Astrocyte (in vitro differentiated cells and primary cell): ENCODE measurements at regions not wholly inside any gene's neighbourhood (a gene's known extent, or its start where the extent isn't known, plus 50 kb on each side); places are given as distances from the start of the nearest gene placed in this dataset.
A peak's percentile ranks its signal among the peaks of the same experiment; 100 is the strongest.

Experiments used
- DNase-seq: peaks from one replicate; pipeline ENCODE4 v3.0.0-alpha.2; 2010; ENCODE audit warnings: low read depth
- FAIRE-seq: peaks from 2 replicates; lab custom pipeline; 2011; peaks lifted over from hg19 to GRCh38; lab: Jason Lieb, UNC
- H2AFZ ChIP-seq: 2 replicates; pipeline ENCODE4 v1.6.0; 2012; ENCODE audit warnings: low read depth, low read length, inconsistent platforms
- H3K27ac ChIP-seq: 2 replicates; pipeline ENCODE4 v1.5.1; 2011; ENCODE audit warnings: low read depth, low read length, inconsistent platforms
- H3K27me3 ChIP-seq: 2 replicates; pipeline ENCODE4 v1.6.0; 2011; ENCODE audit warnings: low read length, inconsistent platforms; ENCODE audit not compliant: insufficient read depth
- H3K36me3 ChIP-seq: 2 replicates; pipeline ENCODE4 v1.5.1; 2011; ENCODE audit warnings: low read length, inconsistent platforms; ENCODE audit not compliant: insufficient read depth
- H3K4me1 ChIP-seq: 2 replicates; pipeline ENCODE4 v1.5.1; 2011; ENCODE audit warnings: low read length, inconsistent platforms; ENCODE audit not compliant: insufficient read depth
- H3K4me2 ChIP-seq: 2 replicates; pipeline ENCODE4 v1.6.0; 2012; ENCODE audit warnings: low read length, inconsistent platforms
- H3K4me3 ChIP-seq: 2 replicates; pipeline ENCODE4 v1.5.1; 2011; ENCODE audit warnings: low read depth, mild to moderate bottlenecking, low read length, inconsistent platforms; ENCODE audit not compliant: insufficient read depth
- H3K79me2 ChIP-seq: 2 replicates; pipeline ENCODE4 v1.6.0; 2012; ENCODE audit warnings: mild to moderate bottlenecking, low read length, inconsistent platforms; ENCODE audit not compliant: insufficient read depth
- H3K9ac ChIP-seq: 2 replicates; pipeline ENCODE4 v1.6.0; 2012; ENCODE audit warnings: mild to moderate bottlenecking, low read length, inconsistent platforms
- H3K9me3 ChIP-seq: 2 replicates; pipeline ENCODE4 v1.5.1; 2012; ENCODE audit warnings: low read depth, mild to moderate bottlenecking, low read length, inconsistent platforms; ENCODE audit not compliant: insufficient read depth
- H4K20me1 ChIP-seq: 2 replicates; pipeline ENCODE4 v1.6.0; 2012; ENCODE audit warnings: low read length, inconsistent platforms; ENCODE audit not compliant: insufficient read depth
- H3K27ac Mint-ChIP-seq: one replicate; pipeline ENCODE4 v1.8.0; 2021; ENCODE audit warnings: mild to moderate bottlenecking, mixed read lengths; ENCODE audit not compliant: unreplicated experiment
- H3K27me3 Mint-ChIP-seq: one replicate; pipeline ENCODE4 v1.8.0; 2021; ENCODE audit warnings: low read depth, mixed read lengths; ENCODE audit not compliant: unreplicated experiment
- H3K36me3 Mint-ChIP-seq: one replicate; pipeline ENCODE4 v1.8.0; 2021; ENCODE audit warnings: low read depth, mixed read lengths; ENCODE audit not compliant: unreplicated experiment
- H3K4me1 Mint-ChIP-seq: one replicate; pipeline ENCODE4 v1.8.0; 2021; ENCODE audit warnings: low read depth, mixed read lengths; ENCODE audit not compliant: unreplicated experiment
- H3K4me3 Mint-ChIP-seq: one replicate; pipeline ENCODE4 v1.8.0; 2021; ENCODE audit warnings: mild to moderate bottlenecking, moderate library complexity, mixed read lengths; ENCODE audit not compliant: unreplicated experiment
- H3K9me3 Mint-ChIP-seq: one replicate; pipeline ENCODE4 v1.8.0; 2021; ENCODE audit warnings: mild to moderate bottlenecking, mixed read lengths; ENCODE audit not compliant: unreplicated experiment
- EZH2 ChIP-seq: IDR thresholded peaks from 2 replicates; pipeline ENCODE4 v1.6.1; 2012; ENCODE audit warnings: mild to moderate bottlenecking, low read length, inconsistent platforms; ENCODE audit not compliant: insufficient read depth
- TF ChIP-seq, protein P1 (sequence below): IDR thresholded peaks from 2 replicates; pipeline ENCODE4 v1.5.1; 2011; ENCODE audit warnings: low read depth, mild to moderate bottlenecking, inconsistent platforms, low read length, moderate library complexity; ENCODE audit not compliant: insufficient read depth

- Histone ChIP-seq H3K4me2 (peak overlapping the region; percentile 18), H3K4me3 (no peak overlapping the region), H3K9me3 (no peaks in the 10 kb centered on the region), H3K36me3 (no peaks in the 10 kb centered on the region), H3K4me1 (peaks cover 61% of the 10 kb centered on the region), H3K9ac (peak overlapping the region; percentile 85), H3K79me2 (no peaks in the 10 kb centered on the region), H3K27ac (peak overlapping the region; percentile 99), H3K27me3 (no peaks in the 10 kb centered on the region), H4K20me1 (no peaks in the 10 kb centered on the region), H2AFZ (no peak overlapping the region)
- DNase-seq (peak; percentile 87), FAIRE-seq (no peak)
- TF ChIP-seq, protein P1, sequence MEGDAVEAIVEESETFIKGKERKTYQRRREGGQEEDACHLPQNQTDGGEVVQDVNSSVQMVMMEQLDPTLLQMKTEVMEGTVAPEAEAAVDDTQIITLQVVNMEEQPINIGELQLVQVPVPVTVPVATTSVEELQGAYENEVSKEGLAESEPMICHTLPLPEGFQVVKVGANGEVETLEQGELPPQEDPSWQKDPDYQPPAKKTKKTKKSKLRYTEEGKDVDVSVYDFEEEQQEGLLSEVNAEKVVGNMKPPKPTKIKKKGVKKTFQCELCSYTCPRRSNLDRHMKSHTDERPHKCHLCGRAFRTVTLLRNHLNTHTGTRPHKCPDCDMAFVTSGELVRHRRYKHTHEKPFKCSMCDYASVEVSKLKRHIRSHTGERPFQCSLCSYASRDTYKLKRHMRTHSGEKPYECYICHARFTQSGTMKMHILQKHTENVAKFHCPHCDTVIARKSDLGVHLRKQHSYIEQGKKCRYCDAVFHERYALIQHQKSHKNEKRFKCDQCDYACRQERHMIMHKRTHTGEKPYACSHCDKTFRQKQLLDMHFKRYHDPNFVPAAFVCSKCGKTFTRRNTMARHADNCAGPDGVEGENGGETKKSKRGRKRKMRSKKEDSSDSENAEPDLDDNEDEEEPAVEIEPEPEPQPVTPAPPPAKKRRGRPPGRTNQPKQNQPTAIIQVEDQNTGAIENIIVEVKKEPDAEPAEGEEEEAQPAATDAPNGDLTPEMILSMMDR: no peak
- no peak for TF ChIP-seq EZH2
- Mint-ChIP-seq H3K4me1 (peaks cover 65% of the 10 kb centered on the region), H3K27ac (peak overlapping the region; percentile 34), H3K4me3 (no peak overlapping the region), H3K27me3 (no peaks in the 10 kb centered on the region), H3K9me3 (peaks cover 3% of the 10 kb centered on the region), H3K36me3 (peaks cover 2% of the 10 kb centered on the region)
Observed at GRCh38 chr11:27216270-27217149, 146.5 kb downstream of the CCDC34 start.

DNA sequence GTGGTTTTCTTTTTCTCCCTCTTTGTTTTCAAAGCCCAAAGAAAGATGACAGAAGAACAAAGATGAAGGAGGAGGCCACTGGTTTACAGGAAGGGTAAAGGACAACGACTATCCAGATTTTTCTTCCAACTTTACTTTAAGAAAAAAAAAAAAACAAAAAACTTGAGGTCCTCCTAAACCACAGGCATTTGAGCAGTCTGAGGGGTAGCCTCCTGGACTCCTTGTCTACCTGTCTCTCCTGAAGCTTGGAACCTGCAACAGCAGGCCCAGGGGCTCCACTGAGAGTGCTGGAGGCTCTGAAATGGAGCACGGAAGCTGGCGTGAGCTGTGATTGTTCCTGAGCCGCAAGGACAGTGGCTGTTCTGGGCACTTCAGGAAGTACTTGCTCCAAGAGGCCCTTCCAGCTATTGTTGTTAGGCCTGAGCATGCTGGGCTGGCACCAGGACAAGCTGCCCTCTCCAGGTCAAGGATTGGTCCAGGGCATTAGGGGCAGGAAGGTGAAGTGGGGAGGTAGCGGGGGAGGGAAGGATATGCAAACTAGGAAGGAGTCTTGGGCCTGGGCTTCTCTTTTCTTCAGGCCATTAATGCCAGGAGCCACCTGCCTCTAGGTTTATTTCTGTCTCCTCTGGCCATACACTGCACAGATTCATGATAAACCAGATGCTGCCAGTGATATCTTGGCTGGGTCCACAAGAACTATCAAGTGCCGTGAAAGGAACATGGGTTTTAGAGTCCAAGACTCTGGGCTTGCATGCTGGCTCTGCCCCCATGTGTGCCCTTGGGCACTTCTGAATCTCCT, 147.3 kb downstream of the CCDC34 start:
- peaks cover 62% of the 10 kb centered on the region for H3K4me1 ChIP-seq
- Mint-ChIP-seq H3K4me3 (no peak overlapping the region), H3K9me3 (peaks cover 3% of the 10 kb centered on the region), H3K27me3 (no peaks in the 10 kb centered on the region), H3K4me1 (peaks cover 69% of the 10 kb centered on the region), H3K27ac (peak overlapping the region; percentile 81), H3K36me3 (peaks cover 2% of the 10 kb centered on the region)
- no peaks in the 10 kb centered on the region for H3K36me3 ChIP-seq
- H4K20me1 ChIP-seq: no peaks in the 10 kb centered on the region
- TF ChIP-seq, protein P1: no peak
- no peak for TF ChIP-seq EZH2
- DNase-seq (peak; percentile 61), FAIRE-seq (no peak)
- no peak overlapping the region for H2AFZ ChIP-seq
- peak overlapping the region; percentile 60 for H3K27ac ChIP-seq
- H3K4me3 ChIP-seq: no peak overlapping the region
- peak overlapping the region; percentile 36 for H3K9ac ChIP-seq
- H3K27me3 ChIP-seq: no peaks in the 10 kb centered on the region
- no peaks in the 10 kb centered on the region for H3K9me3 ChIP-seq
- H3K4me2 ChIP-seq: peak overlapping the region; percentile 18
- no peaks in the 10 kb centered on the region for H3K79me2 ChIP-seq
